ENCODE measurements at regions not wholly inside any gene's neighbourhood (a gene's known extent, or its start where the extent isn't known, plus 50 kb on each side); places are given as distances from the start of the nearest gene placed in this dataset.
"Not testable (repeated sequence)": the region's sequence is repeated elsewhere in the genome, so short reads cannot be mapped to it uniquely, and the experiment has no call there.

- not testable (repeated sequence) for TF ChIP-seq CTCF (IDR thresholded peaks at IDR 0.05; ENCODE audit: low read length); EZH2phosphoT487 (IDR thresholded peaks at IDR 0.05; ENCODE audit: low read length); EZH2 (optimal IDR thresholded peaks at IDR 0.05; ENCODE audit: low read depth, low read length)
Measured at GRCh38 chr9:101821450-101821849, 83.0 kb upstream of the GRIN3A start.
